Thyroid gland (tissue), 4 donors: ENCODE measurements at regions not wholly inside any gene's neighbourhood (a gene's known extent, or its start where the extent isn't known, plus 50 kb on each side); places are given as distances from the start of the nearest gene placed in this dataset.
A peak's percentile ranks its signal among the peaks of the same experiment; 100 is the strongest.

Experiments used
- DNase-seq, 2 donors: peaks; one replicate each; pipeline ENCODE4 v3.0.0-alpha.2; 2019
- H3K27ac ChIP-seq, 3 donors: fragments of 200-600 bp; sonication (generic); 1 replicate in 2 of 3; 2 replicates in 1 of 3; pipeline ENCODE4 v1.5.1; 2016 to 2019; ENCODE audit warnings: mild to moderate bottlenecking in 1 of 3, moderate library complexity in 1 of 3
- H3K27me3 ChIP-seq: fragments of 200-600 bp; sonication (generic); one replicate; pipeline ENCODE4 v1.5.1; 2019
- H3K36me3 ChIP-seq, 2 donors: fragments of 200-600 bp; sonication (generic); one replicate each; pipeline ENCODE4 v1.5.1; 2016 to 2019
- H3K4me1 ChIP-seq, 2 donors: fragments of 200-600 bp; sonication (generic); one replicate each; pipeline ENCODE4 v1.5.1; 2017 to 2019
- H3K4me3 ChIP-seq, 3 donors: fragments of 200-600 bp; sonication (generic); replicated peaks in 1 of 3; 1 replicate in 2 of 3; 2 replicates in 1 of 3; pipeline ENCODE4 v1.5.1; 2016; ENCODE audit warnings: mild to moderate bottlenecking in 1 of 3
- H3K9me3 ChIP-seq: fragments of 200-600 bp; sonication (generic); one replicate; pipeline ENCODE4 v1.5.1; 2017
- POLR2A ChIP-seq, 2 donors: fragments of 450-650 bp; IDR thresholded peaks; one replicate each; pipeline ENCODE4 v1.6.1; 2017; ENCODE audit warnings: antibody characterized with exemption in 2 of 2, mild to moderate bottlenecking in 2 of 2, moderate library complexity in 1 of 2
- WGBS, 2 donors: methylation state at CpG; one replicate each; pipeline ENCODE4 v1.1.5; 2017; 5-methylcytosine and 5-hydroxymethylcytosine counted together
- intact Hi-C: fragments of 100-400 bp; cut with DNase I; formaldehyde crosslinking; loops from one replicate; pipeline ENCODE4 v1.15.1; 2023
- TF ChIP-seq, protein P1 (sequence below), 6 experiments: fragments of 200-600 bp in 3 of 6; fragments of 450-650 bp in 3 of 6; sonication (generic) in 3 of 6; IDR thresholded peaks; one replicate each; pipeline ENCODE4 v1.5.1; 2016 to 2019; ENCODE audit warnings: antibody characterized with exemption in 6 of 6, mild to moderate bottlenecking in 2 of 6, inconsistent platforms in 1 of 6, moderate library complexity in 1 of 6

DNA sequence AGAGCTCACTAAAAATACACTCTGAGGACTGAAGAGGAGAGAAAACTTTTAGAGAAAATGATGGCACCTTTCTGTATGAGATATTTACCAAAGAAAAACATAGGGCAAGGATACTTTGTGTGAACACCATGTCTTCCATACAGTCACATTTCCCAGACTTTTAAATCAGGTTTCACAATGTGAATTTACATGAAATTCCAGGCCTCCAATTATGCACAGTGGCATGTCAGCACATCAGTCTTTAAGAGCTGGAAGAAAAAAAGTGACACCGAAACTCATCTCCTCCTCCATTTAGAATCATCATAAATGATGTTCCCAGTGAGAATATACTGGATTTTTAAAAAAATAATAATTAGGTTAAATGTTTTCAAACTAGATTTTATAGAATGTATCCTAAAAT is 232.2 kb upstream of the UBASH3B start:
- intact Hi-C loops, result no loop called here
- no peaks in the 10 kb centered on the region for H3K27me3 ChIP-seq
- no peaks in the 10 kb centered on the region for H3K36me3 ChIP-seq
- TF ChIP-seq, protein P1, sequence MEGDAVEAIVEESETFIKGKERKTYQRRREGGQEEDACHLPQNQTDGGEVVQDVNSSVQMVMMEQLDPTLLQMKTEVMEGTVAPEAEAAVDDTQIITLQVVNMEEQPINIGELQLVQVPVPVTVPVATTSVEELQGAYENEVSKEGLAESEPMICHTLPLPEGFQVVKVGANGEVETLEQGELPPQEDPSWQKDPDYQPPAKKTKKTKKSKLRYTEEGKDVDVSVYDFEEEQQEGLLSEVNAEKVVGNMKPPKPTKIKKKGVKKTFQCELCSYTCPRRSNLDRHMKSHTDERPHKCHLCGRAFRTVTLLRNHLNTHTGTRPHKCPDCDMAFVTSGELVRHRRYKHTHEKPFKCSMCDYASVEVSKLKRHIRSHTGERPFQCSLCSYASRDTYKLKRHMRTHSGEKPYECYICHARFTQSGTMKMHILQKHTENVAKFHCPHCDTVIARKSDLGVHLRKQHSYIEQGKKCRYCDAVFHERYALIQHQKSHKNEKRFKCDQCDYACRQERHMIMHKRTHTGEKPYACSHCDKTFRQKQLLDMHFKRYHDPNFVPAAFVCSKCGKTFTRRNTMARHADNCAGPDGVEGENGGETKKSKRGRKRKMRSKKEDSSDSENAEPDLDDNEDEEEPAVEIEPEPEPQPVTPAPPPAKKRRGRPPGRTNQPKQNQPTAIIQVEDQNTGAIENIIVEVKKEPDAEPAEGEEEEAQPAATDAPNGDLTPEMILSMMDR (IDR thresholded peaks at IDR 0.05), result no peak
- TF ChIP-seq POLR2A (IDR thresholded peaks at IDR 0.05), result no peak
- H3K4me1 ChIP-seq, result peaks cover 0 to 5% of the 10 kb centered on the region in 2 donors
- no peaks in the 10 kb centered on the region for H3K9me3 ChIP-seq
- WGBS, 2 donors, result 98 to 100% methylated on average over 1 of the region's 1 CpG
- H3K4me3 ChIP-seq, result no peak overlapping the region
- peak overlapping the region in 1 of 3 donors; percentile 3 for H3K27ac ChIP-seq
- DNase-seq, result no peak

DNA sequence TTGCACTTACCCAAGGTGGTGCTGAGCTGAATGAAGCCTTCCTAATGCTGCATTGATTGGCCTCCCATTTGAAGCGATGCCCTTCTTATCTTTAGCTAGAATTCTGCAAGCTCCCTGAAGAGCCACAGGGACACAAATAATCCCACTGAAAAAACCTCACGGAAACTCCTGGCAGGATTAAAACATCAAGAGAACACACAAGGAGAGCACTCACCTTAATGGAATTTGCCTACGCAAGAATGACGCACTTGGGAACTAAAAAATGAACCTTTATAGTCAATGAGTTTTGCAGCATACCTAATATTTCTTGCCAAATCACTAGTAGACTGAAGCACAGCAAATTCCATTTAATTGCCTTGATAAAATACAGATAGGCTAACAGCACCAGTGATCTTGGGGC is 232.8 kb upstream of the UBASH3B start:
- Histone ChIP-seq H3K27me3 (no peaks in the 10 kb centered on the region), H3K27ac (peak overlapping the region in 1 of 3 donors; percentile 3), H3K4me3 (no peak overlapping the region), H3K36me3 (no peaks in the 10 kb centered on the region), H3K4me1 (peaks cover 0 to 5% of the 10 kb centered on the region in 2 donors), H3K9me3 (no peaks in the 10 kb centered on the region)
- WGBS, 2 donors, result 84 to 87% methylated on average over 4 of the region's 4 CpGs
- intact Hi-C loops, result no loop called here
- TF ChIP-seq, protein P1 (IDR thresholded peaks at IDR 0.05), result no peak
- peak in 1 of 2 donors; percentile 43 for TF ChIP-seq POLR2A (IDR thresholded peaks at IDR 0.05)
- no peak for DNase-seq

DNA sequence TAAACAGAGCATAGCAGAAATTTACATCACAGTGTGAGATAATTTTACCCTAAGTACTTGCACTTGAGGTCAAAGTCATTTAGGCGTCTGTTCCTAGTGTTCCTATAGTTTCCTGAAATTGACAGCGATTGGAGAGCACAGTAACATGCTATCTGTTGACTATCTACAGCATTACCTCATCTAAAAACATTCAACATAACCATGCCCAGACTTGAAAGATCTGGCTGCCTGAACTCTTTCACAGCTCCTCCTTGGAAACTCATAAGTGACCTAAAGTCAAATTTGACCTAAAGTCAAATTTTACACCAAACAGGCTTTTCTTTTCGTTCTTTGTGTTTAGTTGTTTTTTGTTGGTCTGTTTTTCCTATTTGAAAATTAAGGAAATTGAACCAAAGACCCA is 233.8 kb upstream of the UBASH3B start:
- no peaks in the 10 kb centered on the region for H3K27me3 ChIP-seq
- H3K9me3 ChIP-seq, result no peaks in the 10 kb centered on the region
- TF ChIP-seq, protein P1 (IDR thresholded peaks at IDR 0.05), result no peak
- TF ChIP-seq POLR2A (IDR thresholded peaks at IDR 0.05), result no peak
- intact Hi-C loops, result no loop called here
- peaks cover 0 to 5% of the 10 kb centered on the region in 2 donors for H3K4me1 ChIP-seq
- DNase-seq, result no peak
- no peaks in the 10 kb centered on the region for H3K36me3 ChIP-seq
- no peak overlapping the region for H3K4me3 ChIP-seq
- no peak overlapping the region for H3K27ac ChIP-seq
- 84% methylated on average over 3 of the region's 3 CpGs for WGBS, 2 donors

DNA sequence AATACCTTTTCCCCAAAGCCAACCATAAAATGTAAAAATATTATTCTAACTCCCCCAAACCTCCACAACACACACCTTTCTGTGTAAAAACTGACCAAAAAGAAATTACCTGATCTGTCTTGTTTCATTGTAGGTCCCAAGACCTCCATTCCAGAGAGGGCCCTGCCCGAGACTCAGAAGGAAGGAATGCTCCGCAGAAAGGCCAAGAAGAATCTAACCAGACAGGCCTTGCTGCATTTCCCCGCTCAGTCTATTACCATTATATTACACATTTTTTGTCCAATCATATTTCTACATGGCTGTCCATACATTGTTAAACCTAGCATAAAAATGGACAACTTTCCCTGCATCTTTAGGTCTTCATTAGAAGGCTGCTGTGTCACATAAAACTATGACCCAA is 237.5 kb upstream of the UBASH3B start:
- intact Hi-C loops, result no loop called here
- no peak overlapping the region for H3K27ac ChIP-seq
- 97% methylated on average over 3 of the region's 3 CpGs for WGBS, 2 donors
- DNase-seq, result no peak
- no peak overlapping the region for H3K4me3 ChIP-seq
- no peaks in the 10 kb centered on the region for H3K27me3 ChIP-seq
- H3K9me3 ChIP-seq, result no peaks in the 10 kb centered on the region
- H3K4me1 ChIP-seq, result no peaks in the 10 kb centered on the region
- TF ChIP-seq, protein P1 (IDR thresholded peaks at IDR 0.05), result no peak
- no peak for TF ChIP-seq POLR2A (IDR thresholded peaks at IDR 0.05)
- H3K36me3 ChIP-seq, result no peaks in the 10 kb centered on the region

DNA sequence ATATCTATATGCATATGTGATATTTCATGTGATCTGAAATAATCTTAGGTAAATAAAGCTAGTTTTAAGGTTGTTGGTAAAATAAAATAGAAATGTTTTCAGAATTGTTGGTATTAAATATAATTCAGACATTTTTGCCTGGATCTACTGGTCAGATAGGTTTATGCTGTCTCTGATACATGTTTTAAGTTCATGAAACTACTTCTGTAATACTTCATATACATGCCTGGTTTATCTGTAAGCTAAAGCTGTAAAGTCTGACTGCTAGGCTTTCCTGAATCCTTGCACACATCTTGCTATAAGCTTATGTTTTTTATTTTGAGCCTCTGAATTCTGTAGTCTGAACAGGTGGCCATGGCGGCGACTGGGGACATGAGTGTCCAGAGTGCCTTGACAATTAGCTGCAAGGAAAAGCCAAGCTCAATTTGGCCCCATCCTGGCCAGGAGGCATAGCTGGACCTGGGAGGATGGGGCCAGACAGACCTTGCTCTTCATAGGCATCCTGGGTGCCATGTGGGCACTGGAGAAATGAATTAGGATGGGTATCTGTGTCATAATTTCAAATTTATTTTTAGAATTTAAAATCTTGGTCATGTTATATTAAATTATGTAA is 241.0 kb upstream of the UBASH3B start:
- Histone ChIP-seq H3K9me3 (no peaks in the 10 kb centered on the region), H3K27ac (no peak overlapping the region), H3K36me3 (no peaks in the 10 kb centered on the region), H3K4me3 (no peak overlapping the region), H3K4me1 (no peaks in the 10 kb centered on the region), H3K27me3 (no peaks in the 10 kb centered on the region)
- no peak for DNase-seq
- intact Hi-C loops, result no loop called here
- TF ChIP-seq POLR2A (IDR thresholded peaks at IDR 0.05), result no peak
- TF ChIP-seq, protein P1 (IDR thresholded peaks at IDR 0.05), result no peak
- WGBS, 2 donors, result 98 to 100% methylated on average over 2 of the region's 2 CpGs
